ENCODE measurements at regions not wholly inside any gene's neighbourhood (a gene's known extent, or its start where the extent isn't known, plus 50 kb on each side); places are given as distances from the start of the nearest gene placed in this dataset.

GRCh38 chr22:46067159-46068111, 82.9 kb upstream of the PPARA start:
- peak; percentile 39 for DNase-seq

- no peak for DNase-seq
Measured at GRCh38 chr22:46068181-46068592, 82.1 kb upstream of the PPARA start.

- DNase-seq = peak; percentile 48
Measured at GRCh38 chr22:46068593-46069491, 81.5 kb upstream of the PPARA start.

- DNase-seq = peak; percentile 84
Measured at GRCh38 chr22:46069521-46070214, 80.7 kb upstream of the PPARA start.

- DNase-seq = no peak
Measured at GRCh38 chr22:46070215-46070802, 80.0 kb upstream of the PPARA start.

GRCh38 chr22:46070803-46071450, 79.4 kb upstream of the PPARA start:
- DNase-seq = peak; percentile 79

GRCh38 chr22:46071451-46072109, 78.7 kb upstream of the PPARA start:
- peak; percentile 95 for DNase-seq

- peak; percentile 78 for DNase-seq
Measured at GRCh38 chr22:46072110-46072881, 78.0 kb upstream of the PPARA start.

GRCh38 chr22:46072981-46073682, 77.2 kb upstream of the PPARA start:
- peak; percentile 42 for DNase-seq

- DNase-seq = no peak
Measured at GRCh38 chr22:46073683-46074504, 76.4 kb upstream of the PPARA start.

GRCh38 chr22:46074771-46075551, 75.4 kb upstream of the PPARA start:
- DNase-seq = no peak

GRCh38 chr22:46075764-46076531, 74.4 kb upstream of the PPARA start:
- no peak for DNase-seq

- DNase-seq = no peak
Measured at GRCh38 chr22:46076651-46077339, 73.5 kb upstream of the PPARA start.

- no peak for DNase-seq
Measured at GRCh38 chr22:46077669-46078099, 72.6 kb upstream of the PPARA start.

- no peak for DNase-seq
Measured at GRCh38 chr22:46078241-46079092, 71.9 kb upstream of the PPARA start.
